NK-92 treated with Interleukin-12 subunit alpha and Interleukin-12 subunit beta, amount 100 ng/mL, for 24 hours (cell line): ENCODE measurements at regions not wholly inside any gene's neighbourhood (a gene's known extent, or its start where the extent isn't known, plus 50 kb on each side); places are given as distances from the start of the nearest gene placed in this dataset.

Source experiments
- DNase-seq: peaks from one replicate; lab custom pipeline; 2025; lab: John Stamatoyannopoulos, UW

DNA sequence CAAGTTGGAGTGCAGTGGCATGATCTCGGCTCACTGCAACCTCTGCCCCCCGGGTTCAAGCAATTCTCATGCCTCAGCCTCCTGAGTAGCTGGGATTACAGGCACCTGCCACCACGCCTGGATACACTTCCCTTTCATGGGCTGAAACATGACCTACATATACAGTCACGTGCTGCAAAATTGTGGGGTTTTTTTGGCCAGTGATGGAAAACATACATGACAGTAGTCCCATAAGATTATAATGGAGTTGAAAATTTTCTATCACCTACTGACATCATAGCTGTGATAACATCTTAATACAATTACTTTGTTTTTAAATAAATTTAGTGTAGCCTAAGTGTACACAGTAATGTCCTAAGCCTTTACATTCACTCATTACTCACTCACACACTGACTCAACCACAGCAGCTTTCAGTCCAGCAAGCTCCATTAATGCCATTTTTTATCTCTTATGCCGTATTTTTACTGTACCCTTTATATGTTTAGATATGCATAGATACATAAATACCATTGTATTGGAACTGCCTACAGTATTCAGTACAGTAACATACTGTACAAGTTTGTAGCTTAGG is 79.9 kb upstream of the TMEM196 start:
- DNase-seq = no peak

DNA sequence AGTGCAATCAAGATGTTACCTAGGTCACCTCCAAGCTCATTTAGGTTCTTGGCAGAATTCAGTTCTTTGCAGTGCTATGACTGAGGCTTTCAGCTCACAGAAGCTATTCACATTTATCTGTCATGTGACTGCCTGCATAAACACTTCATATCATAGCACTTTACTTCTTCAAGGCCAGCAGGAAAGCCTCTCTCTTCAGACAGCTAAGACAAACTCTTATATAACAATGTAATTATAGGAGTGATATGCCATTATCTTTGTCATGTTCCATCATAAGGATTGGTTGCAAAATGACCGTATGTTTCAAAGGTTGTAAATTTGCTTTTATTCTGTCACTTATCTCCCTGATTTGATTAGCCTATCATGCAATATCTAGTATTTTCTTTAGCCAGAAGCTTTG is 78.8 kb upstream of the TMEM196 start:
- no peak for DNase-seq

DNA sequence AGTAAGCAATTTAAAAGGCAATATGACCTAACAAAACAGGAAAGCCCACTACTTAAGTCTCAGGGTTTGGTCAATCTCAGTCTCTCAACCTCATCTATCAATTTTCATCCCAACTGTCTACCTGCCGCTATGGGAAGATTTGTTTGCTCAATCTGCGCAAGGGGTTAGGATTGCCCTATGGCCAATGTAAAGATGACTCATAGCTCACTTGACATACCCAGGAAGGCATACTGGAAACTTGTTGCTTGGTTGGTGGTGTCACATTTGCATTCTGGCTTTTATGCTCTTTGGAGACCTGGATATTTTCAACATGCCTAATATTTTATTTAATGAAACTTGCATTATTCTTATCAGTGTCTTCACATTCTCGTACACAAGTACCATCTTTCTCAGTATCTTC is 78.1 kb upstream of the TMEM196 start:
- DNase-seq = no peak

DNA sequence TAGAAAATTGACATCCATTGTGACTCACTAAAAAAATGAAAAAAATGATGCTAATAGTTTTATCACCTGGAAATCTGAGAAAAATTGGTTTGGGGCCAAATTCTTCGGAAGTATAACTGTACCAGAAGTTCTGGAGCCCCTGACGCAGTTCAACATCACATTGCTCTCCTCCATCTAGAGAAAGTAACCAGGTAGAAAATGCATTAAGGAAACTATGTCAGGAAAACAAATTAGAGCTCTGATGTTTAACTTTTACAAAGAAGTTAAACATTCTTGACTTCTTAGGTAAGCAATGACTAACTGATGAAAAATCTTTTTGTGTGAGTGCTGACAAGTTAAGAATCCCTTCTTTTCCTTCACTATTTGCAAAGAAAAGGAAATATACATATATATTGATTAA is 61.1 kb upstream of the TMEM196 start:
- no peak for DNase-seq

DNA sequence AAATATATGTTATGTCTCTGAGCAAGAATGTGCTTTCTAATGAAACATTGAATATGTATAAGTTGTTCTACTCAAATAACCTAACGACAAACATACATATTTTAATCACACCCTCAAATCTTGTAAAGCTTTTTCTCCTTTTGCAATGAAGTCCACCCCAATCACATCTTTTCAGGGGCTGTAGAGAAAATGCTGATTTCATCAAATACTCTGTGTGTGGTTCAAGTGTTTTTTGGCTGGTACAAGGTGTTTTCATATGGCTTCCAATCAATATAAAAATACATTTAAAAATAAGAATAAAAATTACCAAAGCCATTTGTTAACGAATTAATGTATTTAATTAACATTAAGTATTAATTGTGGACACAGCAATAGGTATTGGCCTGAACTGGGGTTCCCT is 57.2 kb upstream of the TMEM196 start:
- no peak for DNase-seq
